GM13976 (cell line): ENCODE measurements at regions not wholly inside any gene's neighbourhood (a gene's known extent, or its start where the extent isn't known, plus 50 kb on each side); places are given as distances from the start of the nearest gene placed in this dataset.
"Not testable (repeated sequence)": the region's sequence is repeated elsewhere in the genome, so short reads cannot be mapped to it uniquely, and the experiment has no call there.

ENCODE experiments used
- DNase-seq: peaks from one replicate; pipeline ENCODE4 v3.0.0; 2012; ENCODE audit warnings: low spot score
- in situ Hi-C: fragments of 300-500 bp; cut with MboI; formaldehyde crosslinking; loops from one replicate; pipeline ENCODE4 v1.12.0; 2022; ENCODE audit warnings: low sequenced_read_pairs, mixed read lengths, inconsistent platforms; ENCODE audit not compliant: unreplicated experiment
- TF ChIP-seq, protein P1 (sequence below): IDR thresholded peaks from 2 replicates; pipeline ENCODE4 v1.5.1; 2012; ENCODE audit warnings: borderline replicate concordance, mild to moderate bottlenecking; ENCODE audit not compliant: insufficient read depth; ENCODE audit errors: extremely low read depth, missing control alignments, control extremely low read depth

DNA sequence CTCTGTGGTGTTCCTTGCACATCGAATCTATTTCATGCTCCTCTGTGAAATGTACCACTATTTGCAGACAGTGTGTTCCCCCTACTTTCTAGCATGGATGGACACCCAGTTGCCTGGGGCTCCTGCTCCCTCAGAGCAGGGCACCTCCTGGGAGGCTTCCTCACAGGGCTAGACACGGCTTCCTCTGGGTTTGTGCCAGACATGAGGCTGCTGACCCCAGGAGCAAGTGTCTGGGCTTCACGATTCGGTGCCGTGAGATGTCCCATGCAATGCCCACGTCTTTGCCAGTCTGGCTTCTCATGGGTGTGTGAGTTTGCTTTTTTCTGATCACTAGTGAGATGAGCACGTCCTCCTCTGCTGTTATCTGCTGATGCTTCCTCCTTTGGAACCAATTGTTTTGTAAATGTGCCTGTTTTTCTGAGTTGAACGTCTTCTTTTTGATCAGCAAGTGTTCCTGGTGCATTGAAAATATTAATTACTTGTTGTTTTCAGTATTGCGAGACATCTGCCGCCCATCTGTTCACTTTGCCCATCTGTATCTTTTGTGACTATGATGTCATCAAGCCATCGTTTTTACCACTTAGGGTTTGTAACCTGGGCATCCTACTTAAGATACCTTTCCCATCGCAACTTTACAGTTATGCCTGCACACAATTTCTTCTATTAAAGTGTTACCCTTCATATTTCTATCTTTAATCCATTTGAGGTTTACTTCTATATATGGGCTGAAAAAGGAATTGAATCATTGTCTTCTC, 92.0 kb downstream of the TTLL2 start:
- in situ Hi-C loops: no loop called here
- TF ChIP-seq, protein P1, sequence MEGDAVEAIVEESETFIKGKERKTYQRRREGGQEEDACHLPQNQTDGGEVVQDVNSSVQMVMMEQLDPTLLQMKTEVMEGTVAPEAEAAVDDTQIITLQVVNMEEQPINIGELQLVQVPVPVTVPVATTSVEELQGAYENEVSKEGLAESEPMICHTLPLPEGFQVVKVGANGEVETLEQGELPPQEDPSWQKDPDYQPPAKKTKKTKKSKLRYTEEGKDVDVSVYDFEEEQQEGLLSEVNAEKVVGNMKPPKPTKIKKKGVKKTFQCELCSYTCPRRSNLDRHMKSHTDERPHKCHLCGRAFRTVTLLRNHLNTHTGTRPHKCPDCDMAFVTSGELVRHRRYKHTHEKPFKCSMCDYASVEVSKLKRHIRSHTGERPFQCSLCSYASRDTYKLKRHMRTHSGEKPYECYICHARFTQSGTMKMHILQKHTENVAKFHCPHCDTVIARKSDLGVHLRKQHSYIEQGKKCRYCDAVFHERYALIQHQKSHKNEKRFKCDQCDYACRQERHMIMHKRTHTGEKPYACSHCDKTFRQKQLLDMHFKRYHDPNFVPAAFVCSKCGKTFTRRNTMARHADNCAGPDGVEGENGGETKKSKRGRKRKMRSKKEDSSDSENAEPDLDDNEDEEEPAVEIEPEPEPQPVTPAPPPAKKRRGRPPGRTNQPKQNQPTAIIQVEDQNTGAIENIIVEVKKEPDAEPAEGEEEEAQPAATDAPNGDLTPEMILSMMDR: no peak
- DNase-seq: no peak

DNA sequence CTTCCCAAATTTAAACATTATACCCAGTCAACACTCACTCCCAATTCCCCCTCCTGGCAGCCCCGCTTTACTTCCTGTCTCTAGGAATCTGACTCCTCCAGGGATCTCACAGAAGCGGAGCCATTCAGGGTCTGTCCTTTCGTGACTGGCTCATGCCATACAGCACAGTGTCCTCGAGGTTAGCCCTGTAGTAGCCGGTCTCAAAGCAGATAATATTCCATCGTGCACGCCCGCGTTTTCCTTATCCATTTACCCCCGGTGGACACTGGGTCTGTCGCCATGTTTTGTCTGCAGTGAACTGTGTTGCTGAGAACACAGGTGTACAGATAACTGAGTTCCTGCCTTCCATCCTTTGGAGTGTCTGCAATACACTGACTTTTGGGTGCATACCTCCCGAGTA, 95.3 kb downstream of the TTLL2 start:
- TF ChIP-seq, protein P1: no peak
- DNase-seq: no peak
- in situ Hi-C loops: no loop called here

GRCh38 chr6:167420858-167421766, 96.2 kb downstream of the TTLL2 start:
- TF ChIP-seq, protein P1: no peak
- DNase-seq: no peak
- in situ Hi-C loops: no loop called here

GRCh38 chr6:167421944-167422343, 97.1 kb downstream of the TTLL2 start:
- in situ Hi-C loops, DNase-seq: not testable (repeated sequence)

DNA sequence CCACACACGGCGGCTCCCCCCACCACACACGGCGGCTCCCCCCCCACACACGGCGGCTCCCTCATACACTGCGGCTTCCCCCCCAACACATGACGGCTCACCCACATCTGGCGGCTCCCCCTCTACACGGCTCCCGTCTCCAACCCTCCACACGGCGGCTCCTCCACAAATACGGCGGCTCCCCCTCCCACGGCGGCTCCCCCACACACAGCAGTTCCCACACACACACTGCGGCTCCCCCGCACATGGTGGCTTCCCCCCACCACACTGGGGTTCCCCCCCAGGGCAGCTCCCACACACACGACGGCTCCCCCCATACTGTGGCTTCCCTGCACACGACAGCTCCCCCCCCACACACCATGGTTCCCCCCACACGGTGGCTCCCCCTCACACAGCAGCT, 98.0 kb downstream of the TTLL2 start:
- no peak for DNase-seq
- in situ Hi-C loops: no loop called here
- TF ChIP-seq, protein P1: no peak

DNA sequence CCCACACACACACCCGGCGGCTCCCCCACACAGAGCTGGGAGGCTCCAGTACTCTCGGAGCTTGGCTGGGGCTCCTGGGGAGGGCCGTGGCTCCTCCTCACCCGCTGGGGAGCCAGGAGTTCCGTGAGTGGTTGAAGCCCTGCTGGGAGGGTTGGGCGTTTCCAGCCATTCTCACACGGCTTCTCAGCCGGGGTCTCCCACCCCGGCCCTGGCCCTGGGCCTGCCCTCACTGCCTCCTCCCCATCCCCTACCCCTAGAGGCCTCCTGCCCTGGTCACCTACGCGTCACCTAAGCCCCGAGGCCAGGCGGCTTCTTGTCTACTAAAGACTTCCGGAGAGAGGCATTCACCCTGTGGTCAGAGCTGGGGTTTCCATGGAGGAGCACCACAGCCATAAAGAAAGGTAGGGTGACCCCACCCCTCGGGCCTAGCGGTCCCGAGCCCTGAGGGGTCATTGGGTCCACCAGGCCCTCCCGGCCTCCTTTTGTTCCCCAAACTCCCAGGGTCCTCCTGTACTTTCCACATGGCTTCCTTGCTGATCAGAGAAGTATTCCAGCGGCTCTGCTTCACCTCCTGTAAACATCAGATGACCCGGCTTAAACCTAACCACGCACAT, 99.3 kb downstream of the TTLL2 start:
- DNase-seq: no peak
- TF ChIP-seq, protein P1: no peak
- in situ Hi-C loops: no loop called here
